ENCODE measurements at regions not wholly inside any gene's neighbourhood (a gene's known extent, or its start where the extent isn't known, plus 50 kb on each side); places are given as distances from the start of the nearest gene placed in this dataset.

DNA sequence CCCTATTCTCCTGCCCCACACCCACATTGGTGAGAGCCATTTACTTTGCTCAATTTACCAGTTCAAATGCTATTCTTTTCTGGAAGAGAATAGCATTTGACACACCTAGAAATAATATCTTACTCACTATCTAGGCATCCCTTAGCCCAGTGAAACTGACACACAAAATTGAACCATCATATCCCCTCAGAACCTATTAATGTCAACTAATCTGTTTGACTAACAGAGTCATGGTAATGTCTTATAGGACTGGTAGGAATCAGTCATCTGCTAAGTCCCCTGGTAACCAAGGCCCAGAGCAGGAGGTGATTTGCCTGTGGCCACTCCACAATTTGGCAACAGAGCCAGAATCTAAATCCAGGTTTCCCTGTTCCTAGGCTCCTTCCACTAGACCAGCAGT, 63.3 kb downstream of the PPP1R3C start:
- Histone ChIP-seq H2AFZ (ENCODE audit: low read depth, low read length) (no peak overlapping the region), H3K79me2 (ENCODE audit: control insufficient read depth, insufficient read depth, low read length) (no peaks in the 10 kb centered on the region), H3K27me3 (ENCODE audit: control insufficient read depth in 2 of 2, insufficient read depth in 2 of 2, low read length in 2 of 2) (no peaks in the 10 kb centered on the region), H3K36me3 (ENCODE audit: control insufficient read depth in 2 of 2, extremely low read depth in 1 of 2, insufficient read depth in 2 of 2, low read length in 2 of 2) (no peaks in the 10 kb centered on the region), H3K4me3 (replicated peaks in 1 of 3; ENCODE audit: insufficient read depth in 1 of 3, low read depth in 1 of 3, low read length in 3 of 3) (no peak overlapping the region), H3K4me2 (ENCODE audit: insufficient read depth, low read length) (no peak overlapping the region), H3K9me1 (replicated peaks; ENCODE audit: control insufficient read depth, extremely low read depth, insufficient read depth, low read length) (no peaks in the 10 kb centered on the region), H3K27ac (ENCODE audit: insufficient read depth, low read depth, low read length) (no peak overlapping the region), H3K9ac (replicated peaks; ENCODE audit: extremely low read depth, insufficient read depth, low read length) (no peak overlapping the region), H3K4me1 (ENCODE audit: control insufficient read depth, extremely low read depth, insufficient read depth, low read length) (no peaks in the 10 kb centered on the region), H3K9me3 (replicated peaks; ENCODE audit: control insufficient read depth, insufficient read depth, low read length) (no peaks in the 10 kb centered on the region), H4K20me1 (replicated peaks; ENCODE audit: control insufficient read depth, extremely low read depth, insufficient read depth, low read length) (no peaks in the 10 kb centered on the region)
- dilution Hi-C loops (cut with MboI; ENCODE audit: extremely low pct_ligation_motif_present, low sequenced_read_pairs) (no loop called here), intact Hi-C loops (cut with micrococcal nuclease) (no loop called here)
- no TSS peak for BruUV-seq (replicated peaks)
- DNase-seq (ENCODE audit: low read depth, low spot score) (no peak), FAIRE-seq (no peak)
- POLR2A ChIA-PET = no interaction called here
- TF ChIP-seq POLR2AphosphoS5 (IDR thresholded peaks at IDR 0.05; ENCODE audit: insufficient read depth, low read depth, low read length) (no peak), POLR2A (IDR thresholded peaks at IDR 0.05; ENCODE audit: low read depth, low read length) (no peak), GATA2 (IDR thresholded peaks at IDR 0.05; ENCODE audit: insufficient read depth, insufficient read length, low read depth, low read length) (no peak), EZH2 (IDR thresholded peaks at IDR 0.05; ENCODE audit: borderline replicate concordance, low read depth, low read length, severe bottlenecking) (no peak), MYC (IDR thresholded peaks at IDR 0.05; ENCODE audit: low read depth, low read length) (no peak), FOS (IDR thresholded peaks at IDR 0.05; ENCODE audit: borderline replicate concordance, insufficient read depth, low read length) (no peak), JUN (IDR thresholded peaks at IDR 0.05; ENCODE audit: borderline replicate concordance, insufficient read depth, insufficient read length, low read depth) (no peak)
- TF ChIP-seq, protein P1, sequence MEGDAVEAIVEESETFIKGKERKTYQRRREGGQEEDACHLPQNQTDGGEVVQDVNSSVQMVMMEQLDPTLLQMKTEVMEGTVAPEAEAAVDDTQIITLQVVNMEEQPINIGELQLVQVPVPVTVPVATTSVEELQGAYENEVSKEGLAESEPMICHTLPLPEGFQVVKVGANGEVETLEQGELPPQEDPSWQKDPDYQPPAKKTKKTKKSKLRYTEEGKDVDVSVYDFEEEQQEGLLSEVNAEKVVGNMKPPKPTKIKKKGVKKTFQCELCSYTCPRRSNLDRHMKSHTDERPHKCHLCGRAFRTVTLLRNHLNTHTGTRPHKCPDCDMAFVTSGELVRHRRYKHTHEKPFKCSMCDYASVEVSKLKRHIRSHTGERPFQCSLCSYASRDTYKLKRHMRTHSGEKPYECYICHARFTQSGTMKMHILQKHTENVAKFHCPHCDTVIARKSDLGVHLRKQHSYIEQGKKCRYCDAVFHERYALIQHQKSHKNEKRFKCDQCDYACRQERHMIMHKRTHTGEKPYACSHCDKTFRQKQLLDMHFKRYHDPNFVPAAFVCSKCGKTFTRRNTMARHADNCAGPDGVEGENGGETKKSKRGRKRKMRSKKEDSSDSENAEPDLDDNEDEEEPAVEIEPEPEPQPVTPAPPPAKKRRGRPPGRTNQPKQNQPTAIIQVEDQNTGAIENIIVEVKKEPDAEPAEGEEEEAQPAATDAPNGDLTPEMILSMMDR (IDR thresholded peaks at IDR 0.05; ENCODE audit: extremely low read depth in 1 of 2, insufficient read depth in 1 of 2, low read depth in 1 of 2, low read length in 2 of 2) = no peak
- TF ChIP-seq, protein P2, sequence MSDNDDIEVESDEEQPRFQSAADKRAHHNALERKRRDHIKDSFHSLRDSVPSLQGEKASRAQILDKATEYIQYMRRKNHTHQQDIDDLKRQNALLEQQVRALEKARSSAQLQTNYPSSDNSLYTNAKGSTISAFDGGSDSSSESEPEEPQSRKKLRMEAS (IDR thresholded peaks at IDR 0.05; ENCODE audit: insufficient read depth, insufficient read length) = no peak
- CTCF ChIA-PET = no interaction called here
